C4-2B (cell line): ENCODE measurements at regions not wholly inside any gene's neighbourhood (a gene's known extent, or its start where the extent isn't known, plus 50 kb on each side); places are given as distances from the start of the nearest gene placed in this dataset.

ENCODE experiments used
- ZFX ChIP-seq: fragments of 450-650 bp; IDR thresholded peaks from 2 replicates; pipeline ENCODE4 v1.6.1; 2017
- TF ChIP-seq, protein P1 (sequence below): fragments of 450-650 bp; conservative IDR thresholded peaks from 2 replicates; pipeline ENCODE4 v1.5.1; 2017; ENCODE audit warnings: mild to moderate bottlenecking

DNA sequence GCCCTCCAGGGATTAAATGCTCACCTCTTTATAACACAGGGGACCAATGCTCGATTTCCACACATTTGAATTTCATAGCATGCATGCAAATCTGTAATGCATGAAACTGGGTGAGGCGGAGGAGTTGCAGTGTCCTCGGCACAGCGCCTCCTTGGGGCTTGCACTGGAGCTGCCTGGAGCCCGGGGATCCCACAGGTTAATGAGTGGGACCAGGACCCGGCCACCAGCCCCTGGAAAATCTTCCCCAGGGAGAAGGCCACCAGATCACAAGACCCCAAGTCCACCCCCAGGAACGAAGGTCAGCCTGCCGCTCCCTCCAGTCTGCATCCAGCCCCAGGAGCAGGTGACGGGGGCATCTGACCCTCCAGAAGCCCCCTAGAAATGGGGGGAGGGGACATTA is 119.1 kb downstream of the MN1 start:
- TF ChIP-seq, protein P1, sequence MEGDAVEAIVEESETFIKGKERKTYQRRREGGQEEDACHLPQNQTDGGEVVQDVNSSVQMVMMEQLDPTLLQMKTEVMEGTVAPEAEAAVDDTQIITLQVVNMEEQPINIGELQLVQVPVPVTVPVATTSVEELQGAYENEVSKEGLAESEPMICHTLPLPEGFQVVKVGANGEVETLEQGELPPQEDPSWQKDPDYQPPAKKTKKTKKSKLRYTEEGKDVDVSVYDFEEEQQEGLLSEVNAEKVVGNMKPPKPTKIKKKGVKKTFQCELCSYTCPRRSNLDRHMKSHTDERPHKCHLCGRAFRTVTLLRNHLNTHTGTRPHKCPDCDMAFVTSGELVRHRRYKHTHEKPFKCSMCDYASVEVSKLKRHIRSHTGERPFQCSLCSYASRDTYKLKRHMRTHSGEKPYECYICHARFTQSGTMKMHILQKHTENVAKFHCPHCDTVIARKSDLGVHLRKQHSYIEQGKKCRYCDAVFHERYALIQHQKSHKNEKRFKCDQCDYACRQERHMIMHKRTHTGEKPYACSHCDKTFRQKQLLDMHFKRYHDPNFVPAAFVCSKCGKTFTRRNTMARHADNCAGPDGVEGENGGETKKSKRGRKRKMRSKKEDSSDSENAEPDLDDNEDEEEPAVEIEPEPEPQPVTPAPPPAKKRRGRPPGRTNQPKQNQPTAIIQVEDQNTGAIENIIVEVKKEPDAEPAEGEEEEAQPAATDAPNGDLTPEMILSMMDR, result no peak; the same call in 1 of the 2 replicates
- TF ChIP-seq ZFX, result no peak
